IgD-negative memory B cell (primary cell): ENCODE measurements at regions not wholly inside any gene's neighbourhood (a gene's known extent, or its start where the extent isn't known, plus 50 kb on each side); places are given as distances from the start of the nearest gene placed in this dataset.

Source experiments
- H3K27ac Mint-ChIP-seq, 3 donors: one replicate each; pipeline ENCODE4 v1.8.0; 2020 to 2022; ENCODE audit warnings: mild to moderate bottlenecking in 3 of 3, mixed read lengths in 3 of 3, moderate library complexity in 1 of 3
- H3K27me3 Mint-ChIP-seq: one replicate; pipeline ENCODE4 v1.8.0; 2021; ENCODE audit warnings: mixed read lengths
- H3K36me3 Mint-ChIP-seq: one replicate; pipeline ENCODE4 v1.8.0; 2020; ENCODE audit warnings: mild to moderate bottlenecking, mixed read lengths
- H3K4me1 Mint-ChIP-seq, 3 donors: one replicate each; pipeline ENCODE4 v1.8.0; 2020 to 2022; ENCODE audit warnings: mixed read lengths in 3 of 3, mild to moderate bottlenecking in 1 of 3
- H3K4me3 Mint-ChIP-seq, 4 donors: one replicate each; pipeline ENCODE4 v1.8.0; 2020 to 2022; ENCODE audit warnings: mild to moderate bottlenecking in 4 of 4, mixed read lengths in 4 of 4, moderate library complexity in 3 of 4
- H3K9me3 Mint-ChIP-seq, 3 donors: one replicate each; pipeline ENCODE4 v1.8.0; 2020 to 2021; ENCODE audit warnings: mixed read lengths in 3 of 3, mild to moderate bottlenecking in 1 of 3

DNA sequence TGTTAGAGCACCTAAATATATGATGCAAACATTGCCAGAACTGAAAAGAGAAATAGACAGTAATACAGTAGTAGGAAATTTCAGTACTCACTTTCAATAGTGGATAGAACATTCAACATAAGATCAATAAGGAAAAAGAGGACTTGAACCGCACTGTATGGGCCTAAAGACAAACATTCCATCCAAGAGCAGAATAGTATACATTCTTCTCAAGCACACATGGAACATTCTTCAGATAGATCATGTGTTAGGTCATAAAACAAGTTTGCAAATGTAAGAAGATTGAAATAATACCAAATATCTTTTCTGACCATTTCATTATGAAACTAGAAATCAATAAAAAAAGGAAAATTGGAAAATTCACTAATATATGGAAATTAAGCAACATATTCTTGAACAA, 185.4 kb upstream of the FOXP2 start:
- H3K9me3 Mint-ChIP-seq: peaks cover 0 to 1% (median 0%) of the 10 kb centered on the region in 3 donors
- no peaks in the 10 kb centered on the region for H3K36me3 Mint-ChIP-seq
- H3K27ac Mint-ChIP-seq: no peak overlapping the region
- no peaks in the 10 kb centered on the region for H3K4me1 Mint-ChIP-seq
- no peak overlapping the region for H3K4me3 Mint-ChIP-seq
- H3K27me3 Mint-ChIP-seq: no peaks in the 10 kb centered on the region

- H3K36me3 Mint-ChIP-seq: no peaks in the 10 kb centered on the region
- H3K4me3 Mint-ChIP-seq: no peak overlapping the region
- H3K4me1 Mint-ChIP-seq: no peaks in the 10 kb centered on the region
- H3K27me3 Mint-ChIP-seq: no peaks in the 10 kb centered on the region
- peaks cover 0 to 1% (median 0%) of the 10 kb centered on the region in 3 donors for H3K9me3 Mint-ChIP-seq
- no peak overlapping the region for H3K27ac Mint-ChIP-seq
Observed at GRCh38 chr7:114225784-114226183, 188.8 kb upstream of the FOXP2 start.

GRCh38 chr7:114218283-114218682, 196.3 kb upstream of the FOXP2 start:
- peaks cover 3% of the 10 kb centered on the region for H3K27me3 Mint-ChIP-seq
- no peaks in the 10 kb centered on the region for H3K4me1 Mint-ChIP-seq
- H3K36me3 Mint-ChIP-seq: no peaks in the 10 kb centered on the region
- no peak overlapping the region for H3K4me3 Mint-ChIP-seq
- no peaks in the 10 kb centered on the region for H3K9me3 Mint-ChIP-seq
- H3K27ac Mint-ChIP-seq: no peak overlapping the region

DNA sequence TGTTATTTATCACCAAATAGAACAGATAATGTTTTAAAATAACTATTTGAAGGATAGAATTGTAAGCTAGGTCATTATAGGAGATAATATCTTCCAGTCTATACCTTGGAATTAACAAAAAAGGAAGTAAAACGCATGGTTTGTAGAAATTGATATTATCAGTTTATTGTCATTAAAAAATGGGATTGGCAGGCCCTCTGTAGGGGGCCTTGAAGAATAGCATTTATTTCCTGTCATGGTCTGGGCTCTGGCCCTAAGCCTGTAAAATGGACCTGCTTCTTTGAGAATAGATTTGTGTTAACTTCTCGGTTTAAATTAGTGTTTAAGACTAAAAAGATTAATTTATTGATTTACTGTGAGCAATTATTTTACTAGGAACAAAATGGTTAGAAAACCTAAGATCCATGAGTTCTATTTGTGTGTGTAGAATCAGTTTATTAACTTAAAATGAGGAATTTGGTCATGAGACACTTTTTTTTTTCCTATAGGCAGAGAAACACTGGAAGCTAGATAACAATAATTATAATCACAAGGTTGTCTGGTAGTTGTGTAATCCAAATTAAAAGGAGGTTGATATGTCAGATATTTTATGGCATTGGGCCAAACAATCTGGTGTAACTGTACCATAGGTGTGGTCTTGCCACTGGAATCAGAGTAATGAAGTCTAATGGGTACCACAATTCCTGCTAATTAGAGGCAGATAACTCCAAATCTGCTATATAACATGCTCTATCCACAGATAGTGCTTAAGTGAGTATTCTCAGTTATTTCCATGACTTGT, 197.4 kb upstream of the FOXP2 start:
- peaks cover 3% of the 10 kb centered on the region for H3K27me3 Mint-ChIP-seq
- no peaks in the 10 kb centered on the region for H3K9me3 Mint-ChIP-seq
- H3K4me3 Mint-ChIP-seq: no peak overlapping the region
- H3K36me3 Mint-ChIP-seq: no peaks in the 10 kb centered on the region
- H3K27ac Mint-ChIP-seq: no peak overlapping the region
- no peaks in the 10 kb centered on the region for H3K4me1 Mint-ChIP-seq

DNA sequence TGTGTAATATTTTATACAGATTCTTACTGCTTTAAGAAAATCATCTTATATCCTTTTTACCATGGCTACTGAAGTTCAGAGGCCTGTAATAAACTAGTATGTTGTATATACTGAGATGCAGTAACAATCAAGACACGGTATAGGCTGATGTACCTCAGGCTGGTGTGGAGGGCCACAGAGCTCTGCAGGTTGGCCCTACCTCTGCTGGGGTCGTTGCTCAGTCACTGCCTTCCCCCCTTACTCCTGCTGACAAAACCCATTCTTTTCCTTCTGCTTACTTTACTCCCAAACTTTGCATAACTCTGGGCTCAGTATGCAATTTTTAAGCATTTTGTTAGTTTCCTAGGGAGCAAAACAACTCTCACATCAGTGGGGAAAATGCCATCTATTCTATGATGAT, 200.1 kb upstream of the FOXP2 start:
- H3K4me3 Mint-ChIP-seq: no peak overlapping the region
- no peaks in the 10 kb centered on the region for H3K4me1 Mint-ChIP-seq
- H3K27me3 Mint-ChIP-seq: peaks cover 3% of the 10 kb centered on the region
- no peaks in the 10 kb centered on the region for H3K36me3 Mint-ChIP-seq
- H3K9me3 Mint-ChIP-seq: no peaks in the 10 kb centered on the region
- no peak overlapping the region for H3K27ac Mint-ChIP-seq

GRCh38 chr7:114212721-114213429, 201.7 kb upstream of the FOXP2 start:
- Mint-ChIP-seq H3K4me1 (no peaks in the 10 kb centered on the region), H3K4me3 (no peak overlapping the region), H3K9me3 (peaks cover 0 to 1% (median 1%) of the 10 kb centered on the region in 3 donors), H3K27me3 (peaks cover 3% of the 10 kb centered on the region), H3K27ac (no peak overlapping the region), H3K36me3 (no peaks in the 10 kb centered on the region)

- H3K36me3 Mint-ChIP-seq: no peaks in the 10 kb centered on the region
- peaks cover 0 to 1% (median 1%) of the 10 kb centered on the region in 3 donors for H3K9me3 Mint-ChIP-seq
- no peak overlapping the region for H3K27ac Mint-ChIP-seq
- H3K4me1 Mint-ChIP-seq: no peaks in the 10 kb centered on the region
- H3K4me3 Mint-ChIP-seq: no peak overlapping the region
- no peaks in the 10 kb centered on the region for H3K27me3 Mint-ChIP-seq
Observed at GRCh38 chr7:114209968-114210367, 204.6 kb upstream of the FOXP2 start.

GRCh38 chr7:114206688-114207087, 207.9 kb upstream of the FOXP2 start:
- H3K27ac Mint-ChIP-seq: no peak overlapping the region
- H3K36me3 Mint-ChIP-seq: no peaks in the 10 kb centered on the region
- H3K4me3 Mint-ChIP-seq: no peak overlapping the region
- no peaks in the 10 kb centered on the region for H3K4me1 Mint-ChIP-seq
- H3K9me3 Mint-ChIP-seq: peaks cover 0 to 1% (median 1%) of the 10 kb centered on the region in 3 donors
- no peaks in the 10 kb centered on the region for H3K27me3 Mint-ChIP-seq

- no peaks in the 10 kb centered on the region for H3K27me3 Mint-ChIP-seq
- H3K27ac Mint-ChIP-seq: no peak overlapping the region
- H3K36me3 Mint-ChIP-seq: no peaks in the 10 kb centered on the region
- no peaks in the 10 kb centered on the region for H3K4me1 Mint-ChIP-seq
- no peaks in the 10 kb centered on the region for H3K9me3 Mint-ChIP-seq
- H3K4me3 Mint-ChIP-seq: no peak overlapping the region
Observed at GRCh38 chr7:114196517-114196916, 218.1 kb upstream of the FOXP2 start.

DNA sequence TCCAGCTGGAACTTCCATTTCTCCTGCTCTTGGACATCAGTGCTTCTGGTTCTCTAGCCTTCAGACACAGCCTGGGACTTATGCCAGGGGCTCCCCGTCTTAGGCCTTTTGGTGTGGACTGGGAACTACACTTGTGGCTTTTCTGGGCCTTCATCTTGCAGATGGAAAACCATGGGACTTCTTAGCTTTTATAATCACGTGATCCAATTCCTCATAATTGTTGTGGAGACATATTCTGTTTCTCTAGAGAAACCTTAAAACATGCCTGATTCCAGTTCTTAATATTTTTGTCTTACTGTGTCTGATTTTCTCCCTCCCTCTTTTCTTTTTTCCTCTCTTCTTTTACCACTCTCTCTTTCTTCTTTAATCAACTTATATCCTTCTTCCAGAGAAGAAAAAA, 224.2 kb upstream of the FOXP2 start:
- no peak overlapping the region for H3K27ac Mint-ChIP-seq
- no peaks in the 10 kb centered on the region for H3K9me3 Mint-ChIP-seq
- H3K27me3 Mint-ChIP-seq: no peaks in the 10 kb centered on the region
- H3K4me1 Mint-ChIP-seq: no peaks in the 10 kb centered on the region
- H3K36me3 Mint-ChIP-seq: no peaks in the 10 kb centered on the region
- no peak overlapping the region for H3K4me3 Mint-ChIP-seq

DNA sequence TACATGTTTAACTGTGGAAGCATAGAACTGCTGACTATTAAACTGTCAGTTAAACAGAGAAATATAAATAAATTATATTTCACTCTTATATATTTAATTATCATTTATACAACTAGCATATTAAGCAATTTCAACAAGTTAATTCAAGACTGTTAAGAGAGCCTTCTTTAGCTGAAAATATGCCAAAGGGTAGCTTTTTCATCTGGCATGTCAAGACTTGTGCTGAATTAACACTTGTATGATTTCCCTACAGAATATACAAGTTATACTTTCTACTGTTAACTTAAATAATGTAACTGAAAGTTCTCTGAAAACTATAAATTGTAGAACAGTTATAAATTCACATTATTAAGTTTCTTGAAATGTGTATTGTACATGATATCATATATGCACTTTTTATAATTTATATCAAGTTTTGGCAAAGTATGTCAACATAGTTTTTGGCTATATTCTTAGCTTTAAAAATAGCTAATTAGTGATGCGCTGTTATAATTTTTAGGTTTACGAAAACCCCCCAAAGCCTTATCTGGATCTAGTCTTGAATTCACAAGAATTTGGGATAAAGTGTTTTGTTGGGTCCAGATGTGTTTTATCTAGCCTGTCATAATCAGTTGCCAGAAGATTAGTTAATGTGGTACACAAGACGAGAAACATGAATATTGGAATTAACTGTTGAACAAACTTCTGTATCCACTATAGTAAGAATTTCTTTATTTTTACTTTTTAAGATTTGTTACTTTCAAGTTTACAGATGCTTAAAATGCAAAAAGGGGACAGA, 231.1 kb upstream of the FOXP2 start:
- Mint-ChIP-seq H3K27me3 (peaks cover 1% of the 10 kb centered on the region), H3K9me3 (peaks cover 0 to 2% (median 0%) of the 10 kb centered on the region in 3 donors), H3K27ac (no peak overlapping the region), H3K4me1 (no peaks in the 10 kb centered on the region), H3K4me3 (no peak overlapping the region), H3K36me3 (no peaks in the 10 kb centered on the region)

DNA sequence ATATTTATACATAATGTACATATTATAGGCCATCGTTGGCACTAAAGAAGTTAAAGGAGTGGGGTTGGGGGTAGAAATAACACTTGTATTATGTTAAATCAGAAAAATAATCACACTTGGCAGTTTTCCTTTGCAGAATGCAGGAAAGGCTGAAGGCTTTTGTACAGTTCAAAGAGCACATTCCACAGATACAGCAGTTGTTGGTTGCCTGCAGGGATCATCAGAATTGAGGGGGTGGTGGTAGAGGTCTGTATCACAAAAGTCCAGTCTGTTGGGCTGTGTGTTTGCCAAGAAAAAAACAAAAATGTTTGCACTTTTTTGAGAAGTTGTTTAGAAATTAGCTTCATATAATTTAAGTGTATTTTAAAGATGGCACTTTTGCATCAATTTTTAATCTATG, 231.8 kb upstream of the FOXP2 start:
- Mint-ChIP-seq H3K27me3 (peaks cover 1% of the 10 kb centered on the region), H3K4me3 (no peak overlapping the region), H3K4me1 (no peaks in the 10 kb centered on the region), H3K36me3 (no peaks in the 10 kb centered on the region), H3K27ac (no peak overlapping the region), H3K9me3 (peaks cover 0 to 2% (median 0%) of the 10 kb centered on the region in 3 donors)

- H3K4me3 Mint-ChIP-seq: no peak overlapping the region
- peaks cover 1% of the 10 kb centered on the region for H3K27me3 Mint-ChIP-seq
- no peak overlapping the region for H3K27ac Mint-ChIP-seq
- H3K36me3 Mint-ChIP-seq: no peaks in the 10 kb centered on the region
- no peaks in the 10 kb centered on the region for H3K4me1 Mint-ChIP-seq
- peaks cover 0 to 2% (median 0%) of the 10 kb centered on the region in 3 donors for H3K9me3 Mint-ChIP-seq
Observed at GRCh38 chr7:114181280-114181679, 233.3 kb upstream of the FOXP2 start.

- H3K4me3 Mint-ChIP-seq: no peak overlapping the region
- peaks cover 1% of the 10 kb centered on the region for H3K27me3 Mint-ChIP-seq
- peaks cover 2% of the 10 kb centered on the region for H3K36me3 Mint-ChIP-seq
- H3K9me3 Mint-ChIP-seq: peaks cover 0 to 2% (median 0%) of the 10 kb centered on the region in 3 donors
- no peak overlapping the region for H3K27ac Mint-ChIP-seq
- H3K4me1 Mint-ChIP-seq: no peaks in the 10 kb centered on the region
Observed at GRCh38 chr7:114180556-114181266, 233.9 kb upstream of the FOXP2 start.

DNA sequence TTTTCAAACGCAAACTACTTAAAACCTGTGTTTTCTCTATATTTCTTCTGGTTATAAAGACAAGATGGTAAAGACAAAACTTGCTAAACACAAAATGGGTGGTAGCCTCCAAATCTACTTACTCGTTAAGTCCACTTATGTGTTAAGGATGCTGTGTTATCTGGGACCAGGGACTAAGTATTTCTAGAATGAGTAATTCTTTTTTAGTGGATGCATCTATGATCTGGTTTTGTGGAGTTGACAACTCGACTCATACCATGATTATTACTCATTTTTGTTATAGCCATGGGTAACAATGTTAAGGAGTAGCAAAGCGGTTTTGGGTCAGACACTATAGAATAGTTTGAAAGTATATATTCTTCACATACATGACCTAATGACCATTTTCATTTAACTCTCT, 239.5 kb upstream of the FOXP2 start:
- H3K27me3 Mint-ChIP-seq: no peaks in the 10 kb centered on the region
- H3K27ac Mint-ChIP-seq: no peak overlapping the region
- no peaks in the 10 kb centered on the region for H3K4me1 Mint-ChIP-seq
- peaks cover 2% of the 10 kb centered on the region for H3K36me3 Mint-ChIP-seq
- peaks cover 0 to 1% (median under 1%) of the 10 kb centered on the region in 3 donors for H3K9me3 Mint-ChIP-seq
- H3K4me3 Mint-ChIP-seq: no peak overlapping the region
